ENCODE measurements at regions not wholly inside any gene's neighbourhood (a gene's known extent, or its start where the extent isn't known, plus 50 kb on each side); places are given as distances from the start of the nearest gene placed in this dataset.

GRCh38 chr3:80052271-80052670 lies 284.5 kb upstream of the ROBO1 start:
- no peak for DNase-seq (ENCODE audit: low spot score)
- no peaks in the 10 kb centered on the region for H3K4me1 Mint-ChIP-seq (ENCODE audit: low read depth)
- peaks cover 19% of the 10 kb centered on the region for H3K9me3 Mint-ChIP-seq
- intact Hi-C loops (cut with micrococcal nuclease) = no loop called here
- H3K27ac Mint-ChIP-seq = no peak overlapping the region
- H3K27me3 Mint-ChIP-seq (ENCODE audit: insufficient read depth) = no peaks in the 10 kb centered on the region
- H3K36me3 Mint-ChIP-seq (ENCODE audit: low read depth) = no peaks in the 10 kb centered on the region
- H3K4me3 Mint-ChIP-seq = no peak overlapping the region

DNA sequence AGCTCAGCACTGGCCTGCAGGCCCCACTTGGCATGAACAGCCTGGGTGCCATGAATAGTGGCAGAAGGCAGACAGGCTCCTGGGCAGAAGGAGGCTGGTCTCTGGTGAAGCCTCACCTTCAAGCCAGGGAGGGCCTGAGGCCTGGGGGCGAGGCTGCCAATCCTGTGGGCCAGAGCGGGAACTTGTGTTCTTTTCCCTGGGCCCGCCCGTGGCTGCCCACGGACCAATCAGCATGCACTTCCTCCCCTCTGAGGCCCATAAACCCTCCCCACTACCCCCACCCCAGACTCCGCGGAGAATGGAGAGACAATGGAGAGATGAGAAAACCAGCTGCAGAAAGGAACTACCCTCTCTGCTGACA lies 283.8 kb upstream of the ROBO1 start:
- no peak for DNase-seq (ENCODE audit: low spot score)
- Mint-ChIP-seq H3K27me3 (ENCODE audit: insufficient read depth) (no peaks in the 10 kb centered on the region), H3K4me3 (no peak overlapping the region), H3K36me3 (ENCODE audit: low read depth) (no peaks in the 10 kb centered on the region), H3K9me3 (peaks cover 19% of the 10 kb centered on the region), H3K27ac (no peak overlapping the region), H3K4me1 (ENCODE audit: low read depth) (no peaks in the 10 kb centered on the region)
- intact Hi-C loops (cut with micrococcal nuclease) = no loop called here

- no peak for DNase-seq (ENCODE audit: low spot score)
- no peak overlapping the region for H3K4me3 Mint-ChIP-seq
- no peaks in the 10 kb centered on the region for H3K27me3 Mint-ChIP-seq (ENCODE audit: insufficient read depth)
- intact Hi-C loops (cut with micrococcal nuclease) = no loop called here
- H3K4me1 Mint-ChIP-seq (ENCODE audit: low read depth) = no peaks in the 10 kb centered on the region
- no peak overlapping the region for H3K27ac Mint-ChIP-seq
- peaks cover 19% of the 10 kb centered on the region for H3K9me3 Mint-ChIP-seq
- H3K36me3 Mint-ChIP-seq (ENCODE audit: low read depth) = no peaks in the 10 kb centered on the region
Measured at GRCh38 chr3:80050826-80051601, 283.2 kb upstream of the ROBO1 start.

DNA sequence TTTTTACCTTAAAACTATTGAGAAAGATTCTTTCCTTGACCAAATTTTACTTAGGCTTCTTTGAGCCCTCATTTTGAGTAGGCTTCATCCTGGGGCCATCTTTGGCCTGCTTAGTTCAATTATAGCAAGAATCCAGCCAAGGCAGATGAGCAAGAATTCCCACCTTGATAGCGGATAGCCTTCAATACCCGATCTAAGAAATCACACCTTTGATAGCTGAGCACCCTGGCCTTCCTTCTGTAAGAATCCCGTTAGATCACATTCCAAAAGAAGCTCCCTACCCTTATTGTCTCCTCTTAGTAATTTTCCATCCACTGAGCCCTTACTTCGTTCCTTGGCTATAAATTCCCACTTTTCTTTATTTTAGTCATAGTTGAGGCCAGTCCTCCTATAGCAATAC lies 275.4 kb upstream of the ROBO1 start:
- Mint-ChIP-seq H3K36me3 (ENCODE audit: low read depth) (no peaks in the 10 kb centered on the region), H3K9me3 (peaks cover 3% of the 10 kb centered on the region), H3K4me3 (no peak overlapping the region), H3K27ac (no peak overlapping the region), H3K27me3 (ENCODE audit: insufficient read depth) (no peaks in the 10 kb centered on the region), H3K4me1 (ENCODE audit: low read depth) (no peaks in the 10 kb centered on the region)
- no peak for DNase-seq (ENCODE audit: low spot score)
- intact Hi-C loops (cut with micrococcal nuclease) = no loop called here

GRCh38 chr3:80040067-80040466 lies 272.3 kb upstream of the ROBO1 start:
- no peak overlapping the region for H3K27ac Mint-ChIP-seq
- DNase-seq (ENCODE audit: low spot score) = no peak
- no peaks in the 10 kb centered on the region for H3K27me3 Mint-ChIP-seq (ENCODE audit: insufficient read depth)
- H3K4me3 Mint-ChIP-seq = no peak overlapping the region
- no peaks in the 10 kb centered on the region for H3K4me1 Mint-ChIP-seq (ENCODE audit: low read depth)
- H3K9me3 Mint-ChIP-seq = peaks cover 6% of the 10 kb centered on the region
- H3K36me3 Mint-ChIP-seq (ENCODE audit: low read depth) = no peaks in the 10 kb centered on the region
- intact Hi-C loops (cut with micrococcal nuclease) = no loop called here

- no peaks in the 10 kb centered on the region for H3K36me3 Mint-ChIP-seq (ENCODE audit: low read depth)
- H3K27ac Mint-ChIP-seq = no peak overlapping the region
- no peak for DNase-seq (ENCODE audit: low spot score)
- peaks cover 6% of the 10 kb centered on the region for H3K9me3 Mint-ChIP-seq
- H3K4me1 Mint-ChIP-seq (ENCODE audit: low read depth) = no peaks in the 10 kb centered on the region
- H3K4me3 Mint-ChIP-seq = no peak overlapping the region
- intact Hi-C loops (cut with micrococcal nuclease) = no loop called here
- H3K27me3 Mint-ChIP-seq (ENCODE audit: insufficient read depth) = no peaks in the 10 kb centered on the region
Measured at GRCh38 chr3:80036176-80036575, 268.4 kb upstream of the ROBO1 start.

- intact Hi-C loops (cut with micrococcal nuclease) = no loop called here
- H3K27me3 Mint-ChIP-seq (ENCODE audit: insufficient read depth) = no peaks in the 10 kb centered on the region
- no peak overlapping the region for H3K27ac Mint-ChIP-seq
- H3K9me3 Mint-ChIP-seq = peaks cover 6% of the 10 kb centered on the region
- H3K4me3 Mint-ChIP-seq = no peak overlapping the region
- H3K4me1 Mint-ChIP-seq (ENCODE audit: low read depth) = no peaks in the 10 kb centered on the region
- no peaks in the 10 kb centered on the region for H3K36me3 Mint-ChIP-seq (ENCODE audit: low read depth)
- no peak for DNase-seq (ENCODE audit: low spot score)
Measured at GRCh38 chr3:80035021-80035420, 267.2 kb upstream of the ROBO1 start.

DNA sequence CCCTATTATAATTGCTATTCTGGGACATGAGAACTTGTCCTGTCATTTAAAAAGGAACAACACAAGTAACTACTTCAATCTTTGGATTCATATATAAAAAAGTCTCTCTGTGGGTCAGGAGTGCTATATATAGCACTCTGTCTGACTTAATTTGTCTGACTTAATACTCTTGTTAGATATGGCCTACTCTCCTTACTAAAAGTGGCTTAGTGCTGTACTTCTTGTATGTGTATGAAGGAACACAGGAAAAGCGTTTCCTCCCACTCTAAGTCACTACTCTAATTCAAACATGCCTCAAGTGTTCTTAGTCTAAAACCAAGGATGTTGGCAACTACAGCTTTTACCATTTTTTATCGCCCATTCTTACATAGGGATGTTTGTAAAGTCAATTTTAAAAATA lies 255.2 kb upstream of the ROBO1 start:
- H3K9me3 Mint-ChIP-seq = peaks cover 8% of the 10 kb centered on the region
- intact Hi-C loops (cut with micrococcal nuclease) = no loop called here
- no peak overlapping the region for H3K4me3 Mint-ChIP-seq

DNA sequence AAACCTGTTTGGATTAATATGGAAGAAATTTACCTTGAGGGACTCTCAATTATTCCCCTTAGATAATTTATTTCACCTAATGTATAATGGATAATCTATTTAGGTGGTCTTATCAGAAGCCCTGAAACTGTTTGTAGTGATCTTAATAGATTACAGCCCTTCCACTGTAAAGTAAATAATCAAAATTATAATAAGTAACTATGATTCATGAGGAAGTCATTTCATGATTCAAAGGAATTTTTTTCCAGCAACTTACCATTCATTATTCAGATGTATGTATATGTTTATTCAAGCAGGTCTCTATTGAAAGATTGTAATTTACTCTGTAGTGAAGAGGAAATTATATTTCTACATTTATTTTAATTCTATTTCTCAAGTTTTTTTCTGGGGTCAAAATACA lies 250.6 kb upstream of the ROBO1 start:
- Mint-ChIP-seq H3K9me3 (peaks cover 8% of the 10 kb centered on the region), H3K27ac (no peak overlapping the region), H3K27me3 (ENCODE audit: insufficient read depth) (no peaks in the 10 kb centered on the region), H3K36me3 (ENCODE audit: low read depth) (no peaks in the 10 kb centered on the region), H3K4me3 (no peak overlapping the region), H3K4me1 (ENCODE audit: low read depth) (no peaks in the 10 kb centered on the region)
- no peak for DNase-seq (ENCODE audit: low spot score)
- intact Hi-C loops (cut with micrococcal nuclease) = no loop called here

More for the DNA sequence above, 255.2 kb upstream of the ROBO1 start:
- no peaks in the 10 kb centered on the region for H3K27me3 Mint-ChIP-seq (ENCODE audit: insufficient read depth)
- no peaks in the 10 kb centered on the region for H3K4me1 Mint-ChIP-seq (ENCODE audit: low read depth)
- no peak for DNase-seq (ENCODE audit: low spot score)
- no peaks in the 10 kb centered on the region for H3K36me3 Mint-ChIP-seq (ENCODE audit: low read depth)
- H3K27ac Mint-ChIP-seq = no peak overlapping the region

GRCh38 chr3:80017369-80017768 lies 249.6 kb upstream of the ROBO1 start:
- no peaks in the 10 kb centered on the region for H3K27me3 Mint-ChIP-seq (ENCODE audit: insufficient read depth)
- intact Hi-C loops (cut with micrococcal nuclease) = no loop called here
- H3K27ac Mint-ChIP-seq = no peak overlapping the region

GRCh38 chr3:80014576-80014975 lies 246.8 kb upstream of the ROBO1 start:
- no peak overlapping the region for H3K4me3 Mint-ChIP-seq
- no peaks in the 10 kb centered on the region for H3K27me3 Mint-ChIP-seq (ENCODE audit: insufficient read depth)
- no peaks in the 10 kb centered on the region for H3K36me3 Mint-ChIP-seq (ENCODE audit: low read depth)
- DNase-seq (ENCODE audit: low spot score) = no peak
- no peaks in the 10 kb centered on the region for H3K4me1 Mint-ChIP-seq (ENCODE audit: low read depth)
- intact Hi-C loops (cut with micrococcal nuclease) = no loop called here
- H3K9me3 Mint-ChIP-seq = no peaks in the 10 kb centered on the region
- H3K27ac Mint-ChIP-seq = no peak overlapping the region

More at GRCh38 chr3:80017369-80017768, 249.6 kb upstream of the ROBO1 start:
- no peak for DNase-seq (ENCODE audit: low spot score)
- H3K4me1 Mint-ChIP-seq (ENCODE audit: low read depth) = no peaks in the 10 kb centered on the region
- H3K36me3 Mint-ChIP-seq (ENCODE audit: low read depth) = no peaks in the 10 kb centered on the region
- H3K9me3 Mint-ChIP-seq = peaks cover 6% of the 10 kb centered on the region
- no peak overlapping the region for H3K4me3 Mint-ChIP-seq

DNA sequence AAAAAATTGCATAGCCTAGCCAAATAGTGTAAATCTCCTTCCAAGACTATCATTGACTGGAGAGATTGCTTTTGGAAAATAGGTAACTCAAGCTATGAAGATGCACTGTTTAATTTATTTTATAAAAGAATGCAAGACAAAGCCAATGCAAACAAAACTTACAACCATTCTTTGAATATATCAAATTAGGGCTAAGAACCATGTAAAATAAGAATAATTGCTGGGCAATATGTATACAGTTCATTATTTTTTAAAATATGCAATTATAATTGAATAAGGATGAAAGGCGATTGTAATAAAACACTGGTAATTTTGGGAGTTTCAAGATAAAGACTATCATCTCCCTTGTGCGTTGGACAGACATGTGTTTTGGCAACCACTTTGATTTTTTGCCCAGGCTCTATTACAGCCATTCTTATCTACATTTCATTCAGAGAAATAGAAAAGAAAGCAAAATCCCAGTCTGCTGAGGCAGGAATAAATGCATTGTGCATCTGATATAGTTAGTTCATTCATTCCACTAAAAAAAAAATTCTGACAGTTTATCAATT lies 242.3 kb upstream of the ROBO1 start:
- H3K27me3 Mint-ChIP-seq (ENCODE audit: insufficient read depth) = no peaks in the 10 kb centered on the region
- no peak for DNase-seq (ENCODE audit: low spot score)
- no peaks in the 10 kb centered on the region for H3K4me1 Mint-ChIP-seq (ENCODE audit: low read depth)
- H3K36me3 Mint-ChIP-seq (ENCODE audit: low read depth) = no peaks in the 10 kb centered on the region
- H3K27ac Mint-ChIP-seq = no peak overlapping the region
- no peak overlapping the region for H3K4me3 Mint-ChIP-seq
- intact Hi-C loops (cut with micrococcal nuclease) = no loop called here
- peaks cover 7% of the 10 kb centered on the region for H3K9me3 Mint-ChIP-seq

- Mint-ChIP-seq H3K27me3 (ENCODE audit: insufficient read depth) (no peaks in the 10 kb centered on the region), H3K27ac (no peak overlapping the region), H3K4me3 (no peak overlapping the region), H3K36me3 (ENCODE audit: low read depth) (no peaks in the 10 kb centered on the region), H3K4me1 (ENCODE audit: low read depth) (no peaks in the 10 kb centered on the region), H3K9me3 (peaks cover 7% of the 10 kb centered on the region)
- DNase-seq (ENCODE audit: low spot score) = no peak
- intact Hi-C loops (cut with micrococcal nuclease) = no loop called here
Measured at GRCh38 chr3:80007522-80007921, 239.7 kb upstream of the ROBO1 start.

DNA sequence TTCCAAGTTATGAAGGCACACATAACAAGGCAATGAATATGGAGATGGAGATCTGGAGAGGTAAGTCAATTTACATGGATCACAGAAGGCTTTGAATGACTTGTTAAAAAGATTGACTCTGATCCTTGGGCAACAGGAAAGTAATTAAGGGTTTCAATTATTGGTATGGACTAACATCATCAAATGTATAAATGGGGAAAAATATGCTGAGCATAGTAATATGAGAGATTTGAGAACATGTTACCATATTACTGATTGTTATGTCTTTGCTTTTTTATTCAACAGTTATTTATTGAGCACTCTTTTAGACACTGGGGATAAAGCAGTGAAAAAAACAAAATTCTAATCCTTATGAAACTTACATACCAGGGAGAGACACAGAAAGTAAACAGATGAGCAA lies 238.5 kb upstream of the ROBO1 start:
- intact Hi-C loops (cut with micrococcal nuclease) = no loop called here
- Mint-ChIP-seq H3K4me1 (ENCODE audit: low read depth) (no peaks in the 10 kb centered on the region), H3K27me3 (ENCODE audit: insufficient read depth) (no peaks in the 10 kb centered on the region), H3K4me3 (no peak overlapping the region), H3K27ac (no peak overlapping the region), H3K36me3 (ENCODE audit: low read depth) (no peaks in the 10 kb centered on the region), H3K9me3 (peaks cover 7% of the 10 kb centered on the region)
- no peak for DNase-seq (ENCODE audit: low spot score)
